ENCODE measurements at regions not wholly inside any gene's neighbourhood (a gene's known extent, or its start where the extent isn't known, plus 50 kb on each side); places are given as distances from the start of the nearest gene placed in this dataset.
A peak's percentile ranks its signal among the peaks of the same experiment; 100 is the strongest.

DNA sequence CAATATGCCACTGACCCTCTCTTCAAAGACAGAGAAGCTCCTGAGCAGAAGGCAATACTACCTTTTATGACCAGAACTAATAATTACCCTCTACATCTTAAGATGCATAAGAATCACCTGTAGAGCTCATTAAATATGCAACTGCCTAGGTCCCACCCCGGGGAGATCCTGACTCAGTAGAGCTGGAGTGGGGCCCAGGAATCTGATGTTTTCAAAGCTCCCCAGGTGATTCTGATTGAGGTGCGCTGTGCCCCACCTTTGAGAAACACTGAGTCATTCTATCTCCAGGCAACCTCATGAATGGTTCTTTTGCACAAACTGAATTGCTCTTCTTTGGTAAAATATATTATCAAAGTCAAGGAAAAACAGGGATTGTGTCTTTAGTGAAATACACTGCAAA lies 149.3 kb upstream of the BMP4 start:
- Histone ChIP-seq H3K4me1 (ENCODE audit: insufficient read depth, low read length) (peaks cover 30% of the 10 kb centered on the region), H4K20me1 (ENCODE audit: insufficient read depth, low read length) (no peaks in the 10 kb centered on the region), H3K79me2 (ENCODE audit: insufficient read depth, low read length) (no peaks in the 10 kb centered on the region), H3K27ac (ENCODE audit: low read depth, low read length) (no peak overlapping the region), H3K4me2 (ENCODE audit: insufficient read depth, low read length) (no peak overlapping the region), H2AFZ (ENCODE audit: low read length) (no peak overlapping the region), H3K27me3 (ENCODE audit: insufficient read depth, low read length) (no peaks in the 10 kb centered on the region), H3K4me3 (ENCODE audit: insufficient read depth, low read length) (no peak overlapping the region), H3K9me3 (ENCODE audit: low read depth, low read length) (no peaks in the 10 kb centered on the region), H3K36me3 (ENCODE audit: insufficient read depth, low read length) (no peaks in the 10 kb centered on the region)
- TF ChIP-seq, protein P1, sequence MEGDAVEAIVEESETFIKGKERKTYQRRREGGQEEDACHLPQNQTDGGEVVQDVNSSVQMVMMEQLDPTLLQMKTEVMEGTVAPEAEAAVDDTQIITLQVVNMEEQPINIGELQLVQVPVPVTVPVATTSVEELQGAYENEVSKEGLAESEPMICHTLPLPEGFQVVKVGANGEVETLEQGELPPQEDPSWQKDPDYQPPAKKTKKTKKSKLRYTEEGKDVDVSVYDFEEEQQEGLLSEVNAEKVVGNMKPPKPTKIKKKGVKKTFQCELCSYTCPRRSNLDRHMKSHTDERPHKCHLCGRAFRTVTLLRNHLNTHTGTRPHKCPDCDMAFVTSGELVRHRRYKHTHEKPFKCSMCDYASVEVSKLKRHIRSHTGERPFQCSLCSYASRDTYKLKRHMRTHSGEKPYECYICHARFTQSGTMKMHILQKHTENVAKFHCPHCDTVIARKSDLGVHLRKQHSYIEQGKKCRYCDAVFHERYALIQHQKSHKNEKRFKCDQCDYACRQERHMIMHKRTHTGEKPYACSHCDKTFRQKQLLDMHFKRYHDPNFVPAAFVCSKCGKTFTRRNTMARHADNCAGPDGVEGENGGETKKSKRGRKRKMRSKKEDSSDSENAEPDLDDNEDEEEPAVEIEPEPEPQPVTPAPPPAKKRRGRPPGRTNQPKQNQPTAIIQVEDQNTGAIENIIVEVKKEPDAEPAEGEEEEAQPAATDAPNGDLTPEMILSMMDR (IDR thresholded peaks at IDR 0.05; ENCODE audit: extremely low read depth, low read depth, low read length): no peak
- no peak for DNase-seq (ENCODE audit: insufficient read length, low spot score, missing footprints)

- Histone ChIP-seq H3K27me3 (ENCODE audit: insufficient read depth, low read length) (no peaks in the 10 kb centered on the region), H3K79me2 (ENCODE audit: insufficient read depth, low read length) (no peaks in the 10 kb centered on the region), H2AFZ (ENCODE audit: low read length) (peak overlapping the region; percentile 57), H3K9me3 (ENCODE audit: low read depth, low read length) (no peaks in the 10 kb centered on the region), H3K27ac (ENCODE audit: low read depth, low read length) (no peak overlapping the region), H3K4me2 (ENCODE audit: insufficient read depth, low read length) (peak overlapping the region; percentile 59), H4K20me1 (ENCODE audit: insufficient read depth, low read length) (no peaks in the 10 kb centered on the region), H3K36me3 (ENCODE audit: insufficient read depth, low read length) (no peaks in the 10 kb centered on the region), H3K4me1 (ENCODE audit: insufficient read depth, low read length) (peaks cover 30% of the 10 kb centered on the region), H3K4me3 (ENCODE audit: insufficient read depth, low read length) (no peak overlapping the region)
- DNase-seq (ENCODE audit: insufficient read length, low spot score, missing footprints): peak; percentile 27
- TF ChIP-seq, protein P1 (IDR thresholded peaks at IDR 0.05; ENCODE audit: extremely low read depth, low read depth, low read length): no peak
These were observed 150.2 kb upstream of the BMP4 start for GRCh38 chr14:54106661-54107377.

GRCh38 chr14:54108481-54109471 lies 152.2 kb upstream of the BMP4 start:
- Histone ChIP-seq H3K79me2 (ENCODE audit: insufficient read depth, low read length) (no peaks in the 10 kb centered on the region), H3K36me3 (ENCODE audit: insufficient read depth, low read length) (no peaks in the 10 kb centered on the region), H3K4me1 (ENCODE audit: insufficient read depth, low read length) (peaks cover 30% of the 10 kb centered on the region), H4K20me1 (ENCODE audit: insufficient read depth, low read length) (no peaks in the 10 kb centered on the region), H3K4me3 (ENCODE audit: insufficient read depth, low read length) (no peak overlapping the region), H3K27ac (ENCODE audit: low read depth, low read length) (peak overlapping the region; percentile 31), H3K4me2 (ENCODE audit: insufficient read depth, low read length) (peak overlapping the region; percentile 37), H3K9me3 (ENCODE audit: low read depth, low read length) (no peaks in the 10 kb centered on the region), H2AFZ (ENCODE audit: low read length) (no peak overlapping the region), H3K27me3 (ENCODE audit: insufficient read depth, low read length) (no peaks in the 10 kb centered on the region)
- no peak for DNase-seq (ENCODE audit: insufficient read length, low spot score, missing footprints)
- TF ChIP-seq, protein P1 (IDR thresholded peaks at IDR 0.05; ENCODE audit: extremely low read depth, low read depth, low read length): no peak
